Retinal pigment epithelial cell (primary cell): ENCODE measurements at regions not wholly inside any gene's neighbourhood (a gene's known extent, or its start where the extent isn't known, plus 50 kb on each side); places are given as distances from the start of the nearest gene placed in this dataset.
A peak's percentile ranks its signal among the peaks of the same experiment; 100 is the strongest.

Source experiments
- DNase-seq: peaks from one replicate; pipeline ENCODE4 v3.0.0-alpha.2; 2010; ENCODE audit warnings: low read depth
- H3K4me3 ChIP-seq: 2 replicates; pipeline ENCODE4 v1.5.1; 2011; ENCODE audit warnings: mild to moderate bottlenecking, low read length, control low read depth, moderate library complexity
- CTCF ChIP-seq: conservative IDR thresholded peaks from 2 replicates; pipeline ENCODE4 v1.5.1; 2011; ENCODE audit warnings: low read depth, low read length, control low read depth, inconsistent platforms

GRCh38 chr1:38512024-38512767 is 347.4 kb downstream of the RRAGC start:
- TF ChIP-seq CTCF: no peak
- no peak for DNase-seq
- no peak overlapping the region for H3K4me3 ChIP-seq

- H3K4me3 ChIP-seq: no peak overlapping the region
- TF ChIP-seq CTCF: no peak
- no peak for DNase-seq
Observed at GRCh38 chr1:38508232-38508631, 351.3 kb downstream of the RRAGC start.

GRCh38 chr1:38507563-38507962 is 352.0 kb downstream of the RRAGC start:
- DNase-seq: no peak
- TF ChIP-seq CTCF: no peak
- H3K4me3 ChIP-seq: no peak overlapping the region

- no peak for TF ChIP-seq CTCF
- DNase-seq: no peak
- H3K4me3 ChIP-seq: no peak overlapping the region
Observed at GRCh38 chr1:38505944-38506343, 353.6 kb downstream of the RRAGC start.

- H3K4me3 ChIP-seq: no peak overlapping the region
- TF ChIP-seq CTCF: no peak
- DNase-seq: no peak
Observed at GRCh38 chr1:38502758-38503157, 356.8 kb downstream of the RRAGC start.

- no peak for DNase-seq
- no peak overlapping the region for H3K4me3 ChIP-seq
- no peak for TF ChIP-seq CTCF
Observed at GRCh38 chr1:38500891-38501290, 358.7 kb downstream of the RRAGC start.

- peak; percentile 36 for TF ChIP-seq CTCF
- no peak overlapping the region for H3K4me3 ChIP-seq
- no peak for DNase-seq
Observed at GRCh38 chr1:38500352-38500751, 359.2 kb downstream of the RRAGC start.
